Uterus (tissue), 3 donors: ENCODE measurements at regions not wholly inside any gene's neighbourhood (a gene's known extent, or its start where the extent isn't known, plus 50 kb on each side); places are given as distances from the start of the nearest gene placed in this dataset.

Experiments
- DNase-seq, 2 donors: peaks; one replicate each; pipeline ENCODE4 v3.0.0-alpha.2; 2019 to 2020
- H3K27ac ChIP-seq, 2 donors: fragments of 200-600 bp; sonication (generic); 1 replicate in 1 of 2; 2 replicates in 1 of 2; pipeline ENCODE4 v1.5.1; 2016 to 2018
- H3K27me3 ChIP-seq, 2 donors: fragments of 200-600 bp; sonication (generic); one replicate each; pipeline ENCODE4 v1.5.1; 2018 to 2019; ENCODE audit warnings: control low read depth in 1 of 2
- H3K36me3 ChIP-seq, 2 donors: fragments of 200-600 bp; sonication (generic); one replicate each; pipeline ENCODE4 v1.5.1; 2019; ENCODE audit warnings: control low read depth in 1 of 2
- H3K4me1 ChIP-seq, 2 donors: fragments of 200-600 bp; sonication (generic); one replicate each; pipeline ENCODE4 v1.5.1; 2018 to 2019; ENCODE audit warnings: control low read depth in 1 of 2
- H3K4me3 ChIP-seq, 2 donors: fragments of 200-600 bp; sonication (generic); 1 replicate in 1 of 2; 2 replicates in 1 of 2; pipeline ENCODE4 v1.5.1; 2018 to 2019; ENCODE audit warnings: mild to moderate bottlenecking in 1 of 2
- H3K9me3 ChIP-seq, 2 donors: fragments of 200-600 bp; sonication (generic); one replicate each; pipeline ENCODE4 v1.5.1; 2019; ENCODE audit warnings: control low read depth in 1 of 2
- POLR2A ChIP-seq, 2 donors: fragments of 450-650 bp; IDR thresholded peaks; one replicate each; pipeline ENCODE4 v1.6.1; 2016; ENCODE audit warnings: antibody characterized with exemption in 2 of 2, mild to moderate bottlenecking in 1 of 2, moderate library complexity in 1 of 2
- intact Hi-C: fragments of 100-400 bp; cut with DNase I; formaldehyde crosslinking; loops from one replicate; pipeline ENCODE4 v1.15.1; 2023; ENCODE audit warnings: low total_unique reads
- TF ChIP-seq, protein P1 (sequence below), 4 experiments: fragments of 200-600 bp in 2 of 4; fragments of 450-650 bp in 2 of 4; sonication (generic) in 2 of 4; IDR thresholded peaks; one replicate each; pipeline ENCODE4 v1.5.1; 2016 to 2019; ENCODE audit warnings: antibody characterized with exemption in 4 of 4, mild to moderate bottlenecking in 2 of 4, moderate library complexity in 1 of 4
- donor health status: DM: yes; HTN: yes; CAD: no.

DNA sequence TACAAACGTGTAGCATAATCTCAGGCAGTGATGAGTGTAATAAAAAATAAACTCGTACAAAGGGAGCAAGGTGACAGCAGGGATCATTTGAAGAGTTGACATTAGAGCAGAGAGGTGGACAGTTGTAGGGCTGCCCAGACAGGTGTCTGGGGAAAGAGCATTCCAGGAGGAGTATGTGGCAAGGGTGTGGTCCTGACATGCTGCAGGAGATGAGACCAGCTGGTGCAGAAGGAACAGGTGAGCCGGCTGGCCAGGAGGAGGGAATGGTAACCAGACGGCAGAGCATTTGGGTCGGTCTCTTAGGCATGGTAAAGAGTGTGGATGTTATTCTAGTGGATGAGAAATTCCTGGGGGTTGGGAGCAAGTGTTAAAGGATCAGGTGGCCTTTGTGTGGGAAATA lies 306.3 kb downstream of the LMX1A start:
- Histone ChIP-seq H3K9me3 (no peaks in the 10 kb centered on the region), H3K27me3 (no peaks in the 10 kb centered on the region), H3K4me3 (no peak overlapping the region), H3K36me3 (no peaks in the 10 kb centered on the region), H3K27ac (no peak overlapping the region), H3K4me1 (no peaks in the 10 kb centered on the region)
- DNase-seq: no peak
- TF ChIP-seq POLR2A (IDR thresholded peaks at IDR 0.05): no peak
- TF ChIP-seq, protein P1, sequence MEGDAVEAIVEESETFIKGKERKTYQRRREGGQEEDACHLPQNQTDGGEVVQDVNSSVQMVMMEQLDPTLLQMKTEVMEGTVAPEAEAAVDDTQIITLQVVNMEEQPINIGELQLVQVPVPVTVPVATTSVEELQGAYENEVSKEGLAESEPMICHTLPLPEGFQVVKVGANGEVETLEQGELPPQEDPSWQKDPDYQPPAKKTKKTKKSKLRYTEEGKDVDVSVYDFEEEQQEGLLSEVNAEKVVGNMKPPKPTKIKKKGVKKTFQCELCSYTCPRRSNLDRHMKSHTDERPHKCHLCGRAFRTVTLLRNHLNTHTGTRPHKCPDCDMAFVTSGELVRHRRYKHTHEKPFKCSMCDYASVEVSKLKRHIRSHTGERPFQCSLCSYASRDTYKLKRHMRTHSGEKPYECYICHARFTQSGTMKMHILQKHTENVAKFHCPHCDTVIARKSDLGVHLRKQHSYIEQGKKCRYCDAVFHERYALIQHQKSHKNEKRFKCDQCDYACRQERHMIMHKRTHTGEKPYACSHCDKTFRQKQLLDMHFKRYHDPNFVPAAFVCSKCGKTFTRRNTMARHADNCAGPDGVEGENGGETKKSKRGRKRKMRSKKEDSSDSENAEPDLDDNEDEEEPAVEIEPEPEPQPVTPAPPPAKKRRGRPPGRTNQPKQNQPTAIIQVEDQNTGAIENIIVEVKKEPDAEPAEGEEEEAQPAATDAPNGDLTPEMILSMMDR (IDR thresholded peaks at IDR 0.05): no peak
- intact Hi-C loops: no loop called here

DNA sequence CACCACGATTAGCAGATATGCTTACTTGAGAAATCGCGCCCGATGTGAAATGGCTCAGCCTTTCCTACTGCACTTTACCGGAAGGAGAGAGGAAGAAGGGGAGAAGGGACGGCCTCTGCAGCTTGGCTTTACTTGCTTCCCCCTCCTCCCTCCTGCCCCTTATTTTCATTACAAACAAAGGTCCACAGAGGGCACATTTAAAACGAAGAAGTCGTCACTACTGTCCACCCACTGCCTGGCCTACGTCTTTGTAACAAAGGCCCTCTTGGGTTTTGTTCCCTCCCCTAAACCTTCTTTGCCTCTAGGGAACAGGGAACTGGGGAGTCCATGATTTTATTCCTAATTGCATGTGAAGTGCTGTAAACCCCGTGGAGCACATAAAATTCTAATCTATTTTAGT lies 308.5 kb downstream of the LMX1A start:
- TF ChIP-seq, protein P1 (IDR thresholded peaks at IDR 0.05): no peak
- no peak for TF ChIP-seq POLR2A (IDR thresholded peaks at IDR 0.05)
- Histone ChIP-seq H3K27me3 (no peaks in the 10 kb centered on the region), H3K27ac (no peak overlapping the region), H3K4me3 (no peak overlapping the region), H3K36me3 (no peaks in the 10 kb centered on the region), H3K9me3 (no peaks in the 10 kb centered on the region), H3K4me1 (no peaks in the 10 kb centered on the region)
- DNase-seq: no peak
- intact Hi-C loops: no loop called here

DNA sequence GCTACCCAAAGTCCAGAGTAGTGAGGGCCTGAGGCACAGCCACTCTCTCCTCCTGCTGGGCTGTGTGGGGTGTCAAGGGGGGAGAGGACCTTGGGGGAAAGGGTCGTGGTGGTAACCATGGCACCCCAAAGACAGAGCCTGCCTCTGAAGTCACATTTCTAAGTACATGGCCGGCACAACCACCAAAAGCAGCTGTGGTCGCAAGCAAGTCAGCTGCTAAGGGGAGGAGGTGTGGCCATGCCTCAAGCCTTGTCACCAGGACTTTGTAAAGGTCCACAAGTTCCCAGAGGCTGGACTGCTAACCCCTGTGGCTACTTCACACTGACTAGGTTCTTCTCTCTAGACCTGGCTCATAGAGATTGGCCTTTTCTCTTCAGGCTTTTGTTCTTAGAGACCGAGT lies 310.6 kb downstream of the LMX1A start:
- Histone ChIP-seq H3K27ac (no peak overlapping the region), H3K4me3 (no peak overlapping the region), H3K27me3 (no peaks in the 10 kb centered on the region), H3K9me3 (no peaks in the 10 kb centered on the region), H3K4me1 (no peaks in the 10 kb centered on the region), H3K36me3 (no peaks in the 10 kb centered on the region)
- TF ChIP-seq, protein P1 (IDR thresholded peaks at IDR 0.05): no peak
- TF ChIP-seq POLR2A (IDR thresholded peaks at IDR 0.05): no peak
- intact Hi-C loops: no loop called here
- no peak for DNase-seq

DNA sequence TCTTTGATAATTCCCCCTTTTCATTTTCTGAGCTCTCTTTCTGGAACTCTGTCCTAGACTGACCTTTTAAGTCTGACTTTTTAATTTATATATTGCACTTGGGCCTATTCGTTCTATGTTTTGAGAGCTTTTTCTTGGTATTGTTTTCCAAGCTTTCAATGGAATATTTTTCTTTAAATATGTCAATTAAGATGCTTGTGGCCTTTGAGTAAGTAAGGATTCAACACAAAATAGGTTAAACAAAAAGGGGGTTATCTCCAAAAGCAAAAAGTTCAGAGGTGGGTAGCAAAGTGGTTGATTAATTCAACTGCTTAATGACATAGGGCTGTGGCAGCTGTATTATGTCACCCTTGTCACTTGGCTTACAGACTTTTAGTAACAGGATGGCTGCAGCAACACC lies 315.9 kb downstream of the LMX1A start:
- no peaks in the 10 kb centered on the region for H3K9me3 ChIP-seq
- no peak overlapping the region for H3K27ac ChIP-seq
- DNase-seq: no peak
- H3K4me3 ChIP-seq: no peak overlapping the region
- intact Hi-C loops: no loop called here
- H3K4me1 ChIP-seq: no peaks in the 10 kb centered on the region
- H3K36me3 ChIP-seq: no peaks in the 10 kb centered on the region
- no peak for TF ChIP-seq POLR2A (IDR thresholded peaks at IDR 0.05)
- TF ChIP-seq, protein P1 (IDR thresholded peaks at IDR 0.05): no peak
- no peaks in the 10 kb centered on the region for H3K27me3 ChIP-seq

DNA sequence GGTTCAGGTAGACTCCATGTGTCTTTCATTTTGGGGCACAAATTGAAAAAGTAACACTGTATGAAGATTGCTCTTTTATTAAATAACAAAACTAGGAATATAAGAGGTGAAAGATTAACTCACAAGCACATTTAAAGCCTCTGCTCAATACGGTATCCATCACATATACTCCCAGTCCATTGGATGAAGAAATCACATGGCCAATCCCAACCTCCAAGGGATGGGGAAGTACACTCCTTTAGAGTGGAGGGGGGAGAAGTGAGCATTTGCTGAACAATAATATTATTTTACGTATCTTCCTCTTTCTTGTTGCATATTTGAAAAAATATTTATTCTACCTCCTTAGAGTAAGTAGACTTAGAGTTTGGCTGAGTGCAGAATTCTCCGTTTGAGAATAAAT lies 316.5 kb downstream of the LMX1A start:
- Histone ChIP-seq H3K9me3 (no peaks in the 10 kb centered on the region), H3K4me3 (no peak overlapping the region), H3K36me3 (no peaks in the 10 kb centered on the region), H3K27ac (no peak overlapping the region), H3K27me3 (no peaks in the 10 kb centered on the region), H3K4me1 (no peaks in the 10 kb centered on the region)
- TF ChIP-seq, protein P1 (IDR thresholded peaks at IDR 0.05): no peak
- TF ChIP-seq POLR2A (IDR thresholded peaks at IDR 0.05): no peak
- DNase-seq: no peak
- intact Hi-C loops: no loop called here
